Caco-2 (cell line): ENCODE measurements at regions not wholly inside any gene's neighbourhood (a gene's known extent, or its start where the extent isn't known, plus 50 kb on each side); places are given as distances from the start of the nearest gene placed in this dataset.

Experiments used
- BruUV-seq: library from RNA; stranded (reverse); fragments of 400-500 nt; replicated peaks from 2 replicates; lab custom pipeline; 2021; lab: Mats Ljungman, UMichigan
- CTCF ChIA-PET: fragments of 300-600 bp; sonication (Branson Sonifier 250); formaldehyde crosslinking; loops from one replicate; lab custom pipeline; 2022; ENCODE audit warnings: antibody characterized with exemption; lab: Charles Lee
- POLR2A ChIA-PET: fragments of 300-600 bp; sonication (Branson Sonifier 250); formaldehyde crosslinking; loops from one replicate; lab custom pipeline; 2022; ENCODE audit warnings: antibody characterized with exemption; lab: Charles Lee
- DNase-seq, 2 experiments: peaks; one replicate each; pipeline versions ENCODE4 v3.0.0 to v3.0.0-alpha.2; 2020 to 2022
- H3K27me3 ChIP-seq: replicated peaks from 2 replicates; pipeline ENCODE4 v1.6.0; 2011; ENCODE audit warnings: low read length; ENCODE audit not compliant: control insufficient read depth, insufficient read depth
- H3K36me3 ChIP-seq: 2 replicates; pipeline ENCODE4 v1.5.1; 2011; ENCODE audit warnings: low read length; ENCODE audit not compliant: control insufficient read depth, insufficient read depth
- H3K4me1 ChIP-seq: fragments of 250-450 bp; sonication (Bioruptor Pico); 2 replicates; pipeline ENCODE4 v1.5.1; 2020; ENCODE audit warnings: mild to moderate bottlenecking
- H3K4me3 ChIP-seq: 2 replicates; pipeline ENCODE4 v1.5.1; 2011; ENCODE audit warnings: low read depth, mild to moderate bottlenecking, control low read depth, low read length
- H3K9me3 ChIP-seq: fragments of 250-450 bp; sonication (Bioruptor Pico); 2 replicates; pipeline ENCODE4 v1.5.1; 2020; ENCODE audit warnings: mild to moderate bottlenecking, moderate library complexity
- H3K27ac Mint-ChIP-seq: one replicate; pipeline ENCODE4 v1.8.0; 2022; ENCODE audit warnings: mixed read lengths; ENCODE audit not compliant: unreplicated experiment
- H3K27me3 Mint-ChIP-seq: one replicate; pipeline ENCODE4 v1.8.0; 2022; ENCODE audit warnings: mixed read lengths; ENCODE audit not compliant: insufficient read depth, unreplicated experiment
- H3K36me3 Mint-ChIP-seq: one replicate; pipeline ENCODE4 v1.8.0; 2022; ENCODE audit warnings: mild to moderate bottlenecking, mixed read lengths; ENCODE audit not compliant: insufficient read depth, unreplicated experiment
- H3K4me1 Mint-ChIP-seq: one replicate; pipeline ENCODE4 v1.8.0; 2022; ENCODE audit warnings: low read depth, mixed read lengths; ENCODE audit not compliant: unreplicated experiment
- H3K4me3 Mint-ChIP-seq: one replicate; pipeline ENCODE4 v1.8.0; 2022; ENCODE audit warnings: mild to moderate bottlenecking, moderate library complexity, mixed read lengths; ENCODE audit not compliant: unreplicated experiment
- H3K9me3 Mint-ChIP-seq: one replicate; pipeline ENCODE4 v1.8.0; 2022; ENCODE audit warnings: mixed read lengths; ENCODE audit not compliant: unreplicated experiment
- intact Hi-C: fragments of 100-400 bp; cut with micrococcal nuclease; formaldehyde crosslinking; loops from one replicate; pipeline ENCODE4 v1.10.0; 2022; ENCODE audit not compliant: unreplicated experiment
- TF ChIP-seq, protein P1 (sequence below), 2 experiments: fragments of 200-600 bp in 1 of 2; IDR thresholded peaks; 1 replicate in 1 of 2; 2 replicates in 1 of 2; pipeline versions ENCODE4 v1.5.1 to v1.8.0; 2011 to 2022; ENCODE audit warnings: antibody characterized with exemption in 1 of 2, control low read depth in 1 of 2, inconsistent platforms in 1 of 2, low read depth in 1 of 2, low read length in 1 of 2, mild to moderate bottlenecking in 1 of 2, moderate library complexity in 1 of 2; ENCODE audit not compliant: insufficient read depth in 1 of 2, severe bottlenecking in 1 of 2, unreplicated experiment in 1 of 2

GRCh38 chr2:45134726-45135125, 125.5 kb upstream of the SIX2 start:
- CTCF ChIA-PET: no interaction called here

GRCh38 chr2:45134014-45134413, 124.8 kb upstream of the SIX2 start:
- CTCF ChIA-PET: no interaction called here
- Mint-ChIP-seq H3K9me3 (no peaks in the 10 kb centered on the region), H3K4me3 (no peak overlapping the region), H3K36me3 (no peaks in the 10 kb centered on the region), H3K27ac (no peak overlapping the region), H3K4me1 (no peaks in the 10 kb centered on the region), H3K27me3 (peaks cover 13% of the 10 kb centered on the region)
- intact Hi-C loops: no loop called here
- BruUV-seq: no TSS peak
- no peaks in the 10 kb centered on the region; the same call in 1 of the 2 replicates for H3K9me3 ChIP-seq
- TF ChIP-seq, protein P1, sequence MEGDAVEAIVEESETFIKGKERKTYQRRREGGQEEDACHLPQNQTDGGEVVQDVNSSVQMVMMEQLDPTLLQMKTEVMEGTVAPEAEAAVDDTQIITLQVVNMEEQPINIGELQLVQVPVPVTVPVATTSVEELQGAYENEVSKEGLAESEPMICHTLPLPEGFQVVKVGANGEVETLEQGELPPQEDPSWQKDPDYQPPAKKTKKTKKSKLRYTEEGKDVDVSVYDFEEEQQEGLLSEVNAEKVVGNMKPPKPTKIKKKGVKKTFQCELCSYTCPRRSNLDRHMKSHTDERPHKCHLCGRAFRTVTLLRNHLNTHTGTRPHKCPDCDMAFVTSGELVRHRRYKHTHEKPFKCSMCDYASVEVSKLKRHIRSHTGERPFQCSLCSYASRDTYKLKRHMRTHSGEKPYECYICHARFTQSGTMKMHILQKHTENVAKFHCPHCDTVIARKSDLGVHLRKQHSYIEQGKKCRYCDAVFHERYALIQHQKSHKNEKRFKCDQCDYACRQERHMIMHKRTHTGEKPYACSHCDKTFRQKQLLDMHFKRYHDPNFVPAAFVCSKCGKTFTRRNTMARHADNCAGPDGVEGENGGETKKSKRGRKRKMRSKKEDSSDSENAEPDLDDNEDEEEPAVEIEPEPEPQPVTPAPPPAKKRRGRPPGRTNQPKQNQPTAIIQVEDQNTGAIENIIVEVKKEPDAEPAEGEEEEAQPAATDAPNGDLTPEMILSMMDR (IDR thresholded peaks at IDR 0.05; ENCODE audit: insufficient read depth in 1 of 2, low read depth in 1 of 2, low read length in 1 of 2, severe bottlenecking in 1 of 2, unreplicated experiment in 1 of 2): no peak
- peaks cover 2% of the 10 kb centered on the region; the same call in 1 of the 2 replicates for H3K27me3 ChIP-seq
- no peak overlapping the region for H3K4me3 ChIP-seq
- POLR2A ChIA-PET: no interaction called here
- no peaks in the 10 kb centered on the region for H3K4me1 ChIP-seq
- DNase-seq: no peak
- no peaks in the 10 kb centered on the region for H3K36me3 ChIP-seq

More at GRCh38 chr2:45134726-45135125, 125.5 kb upstream of the SIX2 start:
- DNase-seq: no peak
- Mint-ChIP-seq H3K4me3 (no peak overlapping the region), H3K9me3 (no peaks in the 10 kb centered on the region), H3K27me3 (peaks cover 13% of the 10 kb centered on the region), H3K36me3 (no peaks in the 10 kb centered on the region), H3K27ac (no peak overlapping the region), H3K4me1 (no peaks in the 10 kb centered on the region)
- Histone ChIP-seq H3K27me3 (peaks cover 2% of the 10 kb centered on the region; the same call in 1 of the 2 replicates), H3K36me3 (no peaks in the 10 kb centered on the region), H3K9me3 (no peaks in the 10 kb centered on the region; the same call in 1 of the 2 replicates), H3K4me1 (no peaks in the 10 kb centered on the region), H3K4me3 (no peak overlapping the region)
- POLR2A ChIA-PET: no interaction called here
- no TSS peak for BruUV-seq
- TF ChIP-seq, protein P1 (IDR thresholded peaks at IDR 0.05; ENCODE audit: insufficient read depth in 1 of 2, low read depth in 1 of 2, low read length in 1 of 2, severe bottlenecking in 1 of 2, unreplicated experiment in 1 of 2): no peak
- intact Hi-C loops: no loop called here

DNA sequence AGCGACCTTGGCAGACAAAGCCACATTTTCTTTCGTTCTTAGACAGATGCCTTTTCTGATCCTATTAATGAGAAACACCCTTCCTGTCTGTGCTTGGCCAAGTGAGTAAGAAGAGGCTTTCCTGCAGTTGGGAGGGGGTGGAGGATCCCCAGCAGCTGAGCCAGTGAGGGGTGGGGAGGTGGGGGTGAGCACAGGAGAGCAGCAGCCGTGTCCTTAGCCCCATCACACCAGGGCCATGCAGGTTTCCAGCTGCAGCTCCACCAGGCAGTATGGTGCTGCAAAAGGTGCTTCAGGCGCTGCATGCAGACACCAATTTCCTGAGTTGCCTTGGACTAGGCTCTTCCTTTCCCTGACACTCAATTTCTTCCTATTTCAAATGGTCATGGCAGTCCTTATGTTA, 123.3 kb upstream of the SIX2 start:
- H3K36me3 ChIP-seq: no peaks in the 10 kb centered on the region
- H3K4me3 Mint-ChIP-seq: no peak overlapping the region
- DNase-seq: no peak
- H3K4me3 ChIP-seq: no peak overlapping the region
- H3K9me3 ChIP-seq: no peaks in the 10 kb centered on the region; the same call in 1 of the 2 replicates
- H3K4me1 Mint-ChIP-seq: no peaks in the 10 kb centered on the region
- H3K9me3 Mint-ChIP-seq: no peaks in the 10 kb centered on the region
- H3K4me1 ChIP-seq: no peaks in the 10 kb centered on the region
- no TSS peak for BruUV-seq
- no peak overlapping the region for H3K27ac Mint-ChIP-seq
- peaks cover 13% of the 10 kb centered on the region for H3K27me3 Mint-ChIP-seq
- H3K27me3 ChIP-seq: peaks cover 2% of the 10 kb centered on the region
- POLR2A ChIA-PET: no interaction called here
- no peaks in the 10 kb centered on the region for H3K36me3 Mint-ChIP-seq
- TF ChIP-seq, protein P1 (IDR thresholded peaks at IDR 0.05; ENCODE audit: insufficient read depth in 1 of 2, low read depth in 1 of 2, low read length in 1 of 2, severe bottlenecking in 1 of 2, unreplicated experiment in 1 of 2): no peak
- intact Hi-C loops: no loop called here
- CTCF ChIA-PET: interaction anchor here (0.6 kb wide), 1 partner anchor 36 kb away, joined by 3 read pairs; no protein-coding TSS in a partner anchor
